ENCODE measurements at regions not wholly inside any gene's neighbourhood (a gene's known extent, or its start where the extent isn't known, plus 50 kb on each side); places are given as distances from the start of the nearest gene placed in this dataset.

DNA sequence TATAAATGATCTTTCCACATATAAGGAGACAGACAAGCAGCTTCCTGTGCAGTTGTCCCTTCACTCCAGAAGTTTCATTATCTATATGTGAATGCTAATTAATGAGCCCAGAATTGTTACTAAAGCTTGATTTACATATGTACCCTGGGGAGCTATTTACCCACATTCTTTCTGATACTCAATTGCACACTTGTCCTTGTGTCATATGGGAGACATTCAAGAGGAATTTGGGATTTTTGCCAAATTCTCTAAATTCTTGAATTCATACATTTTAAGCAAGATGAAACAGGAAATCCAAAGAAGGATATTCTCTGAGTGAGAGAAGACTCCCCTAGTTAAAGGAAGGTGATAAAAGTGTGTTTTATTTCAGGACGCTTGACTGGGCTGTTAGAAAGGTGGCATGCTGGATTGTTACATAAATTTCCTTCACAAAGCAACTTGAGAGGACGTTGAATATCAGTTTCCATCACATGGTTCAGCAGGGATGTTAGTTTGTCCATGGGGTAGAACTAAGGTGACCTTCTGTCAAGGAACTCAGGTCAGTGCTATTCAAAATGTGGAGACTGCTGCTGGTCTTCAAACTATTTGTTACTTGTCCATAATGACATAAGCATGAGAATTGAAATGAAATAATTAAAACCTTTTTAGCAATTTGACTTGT, 368.2 kb downstream of the IRS1 start:
- H3K9ac ChIP-seq (ENCODE audit: low read depth, low read length), result no peak overlapping the region
- H3K9me3 ChIP-seq (ENCODE audit: control insufficient read depth, insufficient read depth, low read length), result no peaks in the 10 kb centered on the region
- H3K36me3 ChIP-seq (ENCODE audit: insufficient read depth, low read length), result no peaks in the 10 kb centered on the region
- peaks cover 6% of the 10 kb centered on the region for H3K4me1 ChIP-seq (ENCODE audit: insufficient read depth, low read length)

DNA sequence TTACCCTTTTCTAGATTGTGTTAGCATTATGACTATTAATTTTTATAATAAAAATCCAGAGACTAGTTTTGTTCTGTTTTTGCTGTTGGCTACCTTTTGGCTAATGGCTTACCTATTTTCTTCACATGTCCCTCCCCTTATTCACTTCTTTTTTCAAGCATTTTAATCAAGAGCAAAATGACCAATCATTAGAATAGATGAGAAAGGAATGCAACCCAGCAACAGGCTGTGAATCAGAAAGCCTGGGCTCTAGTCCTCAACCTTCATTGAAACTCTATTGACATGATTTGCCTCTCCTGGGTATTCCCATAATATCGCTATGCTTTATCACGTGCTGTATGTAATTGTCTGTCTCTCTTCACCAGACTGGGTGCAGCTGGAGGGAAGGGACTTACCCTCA, 370.1 kb downstream of the IRS1 start:
- H3K9ac ChIP-seq (ENCODE audit: low read depth, low read length), result no peak overlapping the region
- peaks cover 6% of the 10 kb centered on the region for H3K4me1 ChIP-seq (ENCODE audit: insufficient read depth, low read length)
- H3K36me3 ChIP-seq (ENCODE audit: insufficient read depth, low read length), result no peaks in the 10 kb centered on the region
- H3K9me3 ChIP-seq (ENCODE audit: control insufficient read depth, insufficient read depth, low read length), result no peaks in the 10 kb centered on the region

DNA sequence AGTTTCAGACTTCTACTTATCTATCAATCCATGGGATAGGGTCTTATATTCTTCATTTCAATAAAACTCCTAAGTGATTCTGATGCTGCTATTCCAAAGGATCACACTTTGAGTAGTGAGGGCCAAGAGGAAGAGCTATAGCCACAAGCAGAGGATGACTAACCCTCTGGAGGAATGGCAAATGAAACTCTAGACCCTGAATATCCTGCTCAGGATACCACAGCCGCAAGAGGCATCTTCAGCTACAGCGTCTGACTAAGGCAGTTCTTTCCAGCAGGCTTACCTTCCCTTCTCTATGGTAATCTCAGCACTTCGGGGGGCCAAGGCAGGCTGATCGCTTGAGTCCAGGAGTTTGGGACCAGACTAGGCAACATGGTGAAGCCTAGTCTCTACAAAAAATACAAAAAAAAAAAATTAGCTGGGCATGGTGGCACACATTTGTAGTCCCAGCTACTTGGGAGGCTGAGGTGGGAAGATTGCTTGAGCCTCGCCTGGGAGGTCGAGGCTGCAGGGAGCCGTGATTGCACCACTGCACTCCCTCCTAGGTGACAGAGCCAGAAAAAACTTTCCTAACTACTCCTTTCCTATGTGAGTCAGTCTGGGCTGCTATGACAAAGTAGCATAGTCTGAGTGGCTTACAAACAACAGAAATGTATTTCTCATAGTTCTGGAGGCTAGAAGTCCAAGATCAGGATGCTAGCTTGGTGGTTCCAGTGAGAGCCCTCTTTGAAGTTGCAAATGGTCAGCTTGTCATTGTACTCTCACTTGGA, 371.9 kb downstream of the IRS1 start:
- peaks cover 6% of the 10 kb centered on the region for H3K4me1 ChIP-seq (ENCODE audit: insufficient read depth, low read length)
- no peaks in the 10 kb centered on the region for H3K9me3 ChIP-seq (ENCODE audit: control insufficient read depth, insufficient read depth, low read length)
- H3K9ac ChIP-seq (ENCODE audit: low read depth, low read length), result no peak overlapping the region
- H3K36me3 ChIP-seq (ENCODE audit: insufficient read depth, low read length), result no peaks in the 10 kb centered on the region

DNA sequence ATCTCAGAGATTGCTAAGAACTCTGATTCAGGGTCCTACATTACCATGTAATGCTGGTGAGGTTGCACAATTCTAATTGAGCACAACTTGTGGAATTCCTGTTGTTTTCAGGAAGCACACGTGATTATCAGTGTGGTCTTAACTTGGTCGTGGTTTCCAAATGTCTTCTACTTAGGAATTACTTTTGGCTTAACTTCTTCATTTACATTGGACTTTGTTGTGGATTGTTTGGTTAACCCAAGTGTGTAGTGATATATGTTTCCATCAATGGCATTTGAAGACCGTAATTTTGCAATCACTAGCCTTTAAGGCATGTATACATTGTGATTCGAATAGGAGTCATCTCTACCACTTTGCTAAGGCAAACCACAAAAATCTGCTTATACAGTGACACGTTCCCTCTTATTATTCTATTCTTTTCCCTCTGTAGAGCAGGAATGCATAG, 373.3 kb downstream of the IRS1 start:
- no peak overlapping the region for H3K9ac ChIP-seq (ENCODE audit: low read depth, low read length)
- H3K36me3 ChIP-seq (ENCODE audit: insufficient read depth, low read length), result no peaks in the 10 kb centered on the region
- H3K9me3 ChIP-seq (ENCODE audit: control insufficient read depth, insufficient read depth, low read length), result no peaks in the 10 kb centered on the region
- peaks cover 2% of the 10 kb centered on the region; the same call in 1 of the 2 replicates for H3K4me1 ChIP-seq (ENCODE audit: insufficient read depth, low read length)

DNA sequence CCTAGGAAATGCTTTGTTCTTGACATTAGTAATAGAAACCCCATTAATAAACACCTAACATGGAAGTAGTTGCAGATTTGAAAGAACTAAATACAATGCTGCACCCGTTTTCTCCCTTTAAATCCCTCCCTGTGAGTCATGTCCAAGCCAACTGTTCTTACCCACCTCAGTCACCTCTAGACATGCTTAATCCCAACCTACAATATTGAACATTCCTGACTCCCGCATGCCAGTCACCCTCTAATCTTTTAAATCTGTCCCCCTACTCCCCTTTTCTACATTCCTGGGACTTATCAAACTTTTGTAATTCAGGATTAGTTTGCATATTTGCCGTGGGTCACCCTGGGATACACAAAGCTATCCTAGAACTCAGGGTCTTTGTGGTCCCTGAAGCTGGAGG, 374.6 kb downstream of the IRS1 start:
- Histone ChIP-seq H3K36me3 (ENCODE audit: insufficient read depth, low read length) (no peaks in the 10 kb centered on the region), H3K9ac (ENCODE audit: low read depth, low read length) (no peak overlapping the region), H3K4me1 (ENCODE audit: insufficient read depth, low read length) (no peaks in the 10 kb centered on the region; the same call in 1 of the 2 replicates)

DNA sequence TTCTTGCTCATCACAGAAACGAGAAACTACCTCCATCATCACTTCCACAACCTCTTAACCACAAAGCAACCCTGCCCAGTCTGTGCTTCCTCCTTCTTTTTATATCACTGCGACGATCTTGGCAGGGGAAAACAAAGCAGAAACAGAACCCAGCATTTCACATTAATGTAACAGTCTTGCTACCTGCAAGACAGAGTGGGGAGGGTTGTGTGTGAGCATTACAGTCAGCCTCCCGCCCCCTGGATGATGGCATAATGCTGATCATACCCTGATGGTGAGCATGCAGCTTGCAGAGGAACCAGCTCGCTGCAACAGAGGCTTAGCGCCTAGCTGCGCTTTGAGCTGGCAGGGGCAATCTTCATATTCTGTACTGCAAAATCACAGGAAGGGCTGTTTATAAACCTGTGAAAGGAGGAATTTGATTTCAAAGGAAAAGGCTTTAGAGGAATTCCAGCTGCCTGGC, 376.1 kb downstream of the IRS1 start:
- Histone ChIP-seq H3K9ac (ENCODE audit: low read depth, low read length) (no peak overlapping the region), H3K36me3 (ENCODE audit: insufficient read depth, low read length) (no peaks in the 10 kb centered on the region), H3K4me1 (ENCODE audit: insufficient read depth, low read length) (no peaks in the 10 kb centered on the region; the same call in 1 of the 2 replicates), H3K9me3 (ENCODE audit: control insufficient read depth, insufficient read depth, low read length) (no peaks in the 10 kb centered on the region; the same call in 1 of the 2 replicates)

More for the DNA sequence above, 374.6 kb downstream of the IRS1 start:
- no peaks in the 10 kb centered on the region; the same call in 1 of the 2 replicates for H3K9me3 ChIP-seq (ENCODE audit: control insufficient read depth, insufficient read depth, low read length)

DNA sequence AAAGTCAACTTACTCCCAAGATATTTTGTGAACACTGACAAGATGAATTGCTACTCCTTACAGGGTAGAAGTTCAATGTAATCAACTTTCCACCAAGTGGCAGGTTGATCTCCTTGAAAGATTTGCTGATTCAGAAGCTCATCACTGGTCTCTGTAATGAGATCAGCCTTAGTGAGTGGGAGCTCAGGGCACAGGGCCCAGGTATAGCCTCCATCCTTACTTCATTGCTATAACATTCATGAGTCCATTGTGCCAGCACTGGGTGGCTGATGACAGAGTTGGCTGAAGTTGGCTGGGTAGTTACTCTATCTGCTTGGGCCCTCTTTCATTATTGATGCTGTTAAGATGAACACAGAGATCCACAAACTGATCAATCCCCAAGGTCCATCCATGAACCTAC, 379.0 kb downstream of the IRS1 start:
- no peaks in the 10 kb centered on the region for H3K36me3 ChIP-seq (ENCODE audit: insufficient read depth, low read length)
- H3K4me1 ChIP-seq (ENCODE audit: insufficient read depth, low read length), result no peaks in the 10 kb centered on the region
- no peak overlapping the region for H3K9ac ChIP-seq (ENCODE audit: low read depth, low read length)
- H3K9me3 ChIP-seq (ENCODE audit: control insufficient read depth, insufficient read depth, low read length), result no peaks in the 10 kb centered on the region; the same call in 1 of the 2 replicates

DNA sequence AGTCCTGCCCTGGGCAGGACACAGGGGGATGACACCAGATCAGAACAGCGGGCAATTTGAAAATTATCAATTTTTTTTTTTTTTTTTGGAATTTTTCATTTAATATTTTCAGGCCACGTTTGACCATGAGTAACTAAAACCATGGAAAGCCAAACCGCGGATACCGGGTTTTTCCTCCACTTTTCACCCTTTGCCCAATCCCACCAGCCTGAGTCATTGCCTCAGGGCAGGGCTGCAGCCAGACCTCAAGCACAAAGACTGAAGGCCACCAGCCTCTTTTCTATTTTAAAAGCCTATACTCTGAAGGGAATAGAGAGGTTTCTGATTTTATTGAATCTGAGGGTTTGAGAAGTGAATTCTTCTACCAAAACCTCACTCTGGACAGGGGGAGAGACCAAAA, 381.1 kb downstream of the IRS1 start:
- Histone ChIP-seq H3K36me3 (ENCODE audit: insufficient read depth, low read length) (no peaks in the 10 kb centered on the region), H3K9me3 (ENCODE audit: control insufficient read depth, insufficient read depth, low read length) (no peaks in the 10 kb centered on the region; the same call in 1 of the 2 replicates), H3K9ac (ENCODE audit: low read depth, low read length) (no peak overlapping the region), H3K4me1 (ENCODE audit: insufficient read depth, low read length) (no peaks in the 10 kb centered on the region)

DNA sequence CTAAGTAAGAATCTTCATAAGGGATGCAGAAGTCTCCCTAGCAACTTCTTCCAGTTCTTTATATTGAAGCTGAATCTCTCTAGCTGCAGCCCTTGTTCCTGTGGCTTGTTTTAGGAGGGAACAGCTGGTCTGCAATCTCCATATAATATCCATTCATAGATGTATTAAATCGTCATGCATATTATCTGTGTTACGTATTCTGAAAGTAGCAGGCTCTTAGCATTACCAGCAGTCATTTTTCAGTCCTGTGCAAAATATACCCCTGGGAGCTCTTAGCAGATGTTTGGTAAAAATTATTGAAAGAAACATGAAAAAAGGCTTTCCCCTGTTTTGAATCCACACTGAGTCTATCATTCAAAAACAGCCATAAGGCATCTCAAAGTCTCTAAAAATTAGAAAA, 385.3 kb downstream of the IRS1 start:
- no peak overlapping the region for H3K9ac ChIP-seq (ENCODE audit: low read depth, low read length)
- H3K36me3 ChIP-seq (ENCODE audit: insufficient read depth, low read length), result no peaks in the 10 kb centered on the region
- H3K4me1 ChIP-seq (ENCODE audit: insufficient read depth, low read length), result no peaks in the 10 kb centered on the region
- no peaks in the 10 kb centered on the region for H3K9me3 ChIP-seq (ENCODE audit: control insufficient read depth, insufficient read depth, low read length)

DNA sequence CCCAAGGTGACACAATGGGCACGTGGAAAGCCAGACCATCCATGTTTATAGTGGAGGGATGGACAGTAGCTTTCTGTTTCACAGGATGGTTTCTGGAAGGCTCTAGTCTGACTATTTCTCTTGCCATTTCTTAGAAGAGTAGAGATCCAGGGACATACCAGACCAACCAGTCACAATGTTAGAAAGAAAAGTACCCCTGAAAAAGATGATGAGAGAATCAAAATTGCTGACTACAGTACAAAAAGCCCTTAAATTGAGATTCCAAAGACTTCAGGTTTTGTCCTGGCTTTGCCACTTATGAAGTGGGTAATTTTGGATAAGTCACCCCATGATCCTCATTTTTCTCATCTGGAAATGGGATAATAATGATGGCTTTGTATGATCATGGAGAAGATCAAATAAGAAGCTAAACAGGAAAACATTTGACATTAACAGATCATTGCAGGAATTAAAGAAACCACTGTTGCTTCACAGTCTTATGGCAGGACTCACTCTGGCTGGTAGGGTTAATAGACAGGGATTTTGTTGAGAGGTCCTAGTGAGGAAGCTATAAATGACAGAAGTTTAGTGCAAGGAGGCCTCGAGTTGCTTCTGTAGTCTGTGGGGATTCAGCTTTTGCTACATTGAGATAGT, 386.0 kb downstream of the IRS1 start:
- H3K4me1 ChIP-seq (ENCODE audit: insufficient read depth, low read length), result no peaks in the 10 kb centered on the region

DNA sequence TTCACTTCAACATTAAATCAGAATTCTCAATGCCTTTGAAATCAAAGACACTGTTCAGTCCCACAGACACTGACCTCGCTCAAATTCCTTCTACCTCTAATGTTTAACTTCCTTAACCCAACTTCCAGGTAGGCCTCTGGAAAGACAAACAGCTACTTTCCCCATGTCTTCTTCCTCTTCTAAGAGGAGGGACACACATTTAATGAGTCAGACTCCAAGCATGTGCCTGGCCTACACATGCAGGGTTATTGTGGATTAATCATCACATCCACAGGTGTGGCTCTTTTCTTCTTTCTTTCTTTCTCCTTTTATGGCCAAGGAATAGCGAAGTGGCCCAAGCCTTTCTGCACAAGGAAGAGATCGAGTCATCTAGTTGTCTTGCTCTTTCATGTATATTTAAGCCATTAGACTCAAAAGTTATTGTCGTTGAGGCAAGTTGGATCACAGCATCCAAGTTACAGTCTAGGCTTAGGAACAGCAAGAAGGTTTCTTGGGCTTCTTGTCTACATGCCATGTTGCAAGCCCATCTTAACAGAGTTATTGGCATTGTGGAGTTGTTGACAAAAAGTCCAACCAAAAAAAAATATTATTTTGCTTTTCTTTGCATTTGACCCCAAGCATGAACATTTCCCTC, 387.8 kb downstream of the IRS1 start:
- H3K4me1 ChIP-seq (ENCODE audit: insufficient read depth, low read length), result no peaks in the 10 kb centered on the region
- no peak overlapping the region for H3K9ac ChIP-seq (ENCODE audit: low read depth, low read length)
- no peaks in the 10 kb centered on the region for H3K36me3 ChIP-seq (ENCODE audit: insufficient read depth, low read length)
- H3K9me3 ChIP-seq (ENCODE audit: control insufficient read depth, insufficient read depth, low read length), result no peaks in the 10 kb centered on the region

More for the DNA sequence above, 386.0 kb downstream of the IRS1 start:
- no peaks in the 10 kb centered on the region for H3K9me3 ChIP-seq (ENCODE audit: control insufficient read depth, insufficient read depth, low read length)
- H3K36me3 ChIP-seq (ENCODE audit: insufficient read depth, low read length), result no peaks in the 10 kb centered on the region
- H3K9ac ChIP-seq (ENCODE audit: low read depth, low read length), result no peak overlapping the region

DNA sequence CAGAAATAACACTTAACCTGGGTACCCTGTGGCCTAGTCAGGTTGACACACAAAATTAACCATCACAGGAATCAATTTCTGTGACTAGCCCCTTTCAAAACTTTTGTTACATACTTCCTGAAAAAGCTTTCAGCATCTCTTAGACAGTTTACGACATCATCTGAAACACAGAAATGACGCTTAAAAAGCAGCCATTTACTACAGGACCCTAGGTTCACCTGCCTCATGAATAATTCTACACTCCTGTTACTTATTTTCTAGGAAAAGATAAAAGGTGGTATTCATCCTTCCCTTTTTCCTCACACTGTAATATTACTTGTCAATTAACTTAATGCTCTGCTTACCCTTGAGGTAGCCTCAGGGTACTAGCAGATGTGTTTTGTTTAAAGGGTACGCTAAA, 388.4 kb downstream of the IRS1 start:
- no peaks in the 10 kb centered on the region for H3K4me1 ChIP-seq (ENCODE audit: insufficient read depth, low read length)
- no peaks in the 10 kb centered on the region for H3K36me3 ChIP-seq (ENCODE audit: insufficient read depth, low read length)
- H3K9ac ChIP-seq (ENCODE audit: low read depth, low read length), result no peak overlapping the region
- no peaks in the 10 kb centered on the region for H3K9me3 ChIP-seq (ENCODE audit: control insufficient read depth, insufficient read depth, low read length)

DNA sequence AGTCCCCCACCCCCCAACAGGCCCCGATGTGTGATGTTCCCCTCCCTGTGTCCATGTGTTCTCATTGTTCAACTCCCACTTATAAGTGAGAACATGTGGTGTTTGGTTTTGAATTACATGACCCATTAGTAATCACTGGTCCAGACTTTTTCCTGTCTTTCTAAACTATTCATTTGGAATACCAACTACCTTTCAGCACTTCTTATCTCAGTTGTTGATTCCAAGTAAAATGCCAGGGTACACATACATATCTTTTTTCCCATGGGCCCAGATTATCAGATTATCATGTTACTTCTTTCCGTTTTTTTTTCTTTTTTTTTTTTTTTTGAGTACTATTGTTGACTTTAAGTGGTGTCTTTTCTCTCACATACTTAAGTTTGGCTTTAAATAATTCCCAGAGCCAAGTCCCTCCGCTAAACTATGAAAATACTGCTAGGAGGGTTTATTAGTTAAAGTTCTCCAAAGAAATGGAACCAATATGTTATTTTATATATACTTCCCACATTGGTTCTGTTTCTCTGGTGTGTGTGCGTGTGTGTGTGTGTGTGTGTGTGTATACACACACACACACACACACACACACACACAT, 389.3 kb downstream of the IRS1 start:
- H3K36me3 ChIP-seq (ENCODE audit: insufficient read depth, low read length), result no peaks in the 10 kb centered on the region
- H3K9me3 ChIP-seq (ENCODE audit: control insufficient read depth, insufficient read depth, low read length), result no peaks in the 10 kb centered on the region
- H3K4me1 ChIP-seq (ENCODE audit: insufficient read depth, low read length), result no peaks in the 10 kb centered on the region
- no peak overlapping the region for H3K9ac ChIP-seq (ENCODE audit: low read depth, low read length)

DNA sequence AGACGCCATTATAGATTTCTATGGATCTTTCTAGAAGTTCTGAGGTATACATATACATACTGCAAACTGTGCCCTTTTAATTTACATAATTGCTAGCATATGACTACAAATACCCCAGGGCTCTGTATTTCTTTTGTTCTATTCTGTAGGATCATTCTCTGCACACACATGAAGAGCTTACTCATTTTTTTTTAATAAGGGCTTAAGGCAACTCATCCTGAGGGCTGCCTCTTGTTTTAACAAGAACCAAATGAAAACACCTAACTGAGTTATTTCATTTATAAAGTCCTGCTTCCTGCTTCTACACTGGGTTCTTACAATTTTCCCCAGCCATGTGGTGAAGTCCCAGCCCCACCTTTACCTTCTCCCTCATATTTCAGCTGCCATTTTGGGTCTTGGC, 390.5 kb downstream of the IRS1 start:
- Histone ChIP-seq H3K36me3 (ENCODE audit: insufficient read depth, low read length) (no peaks in the 10 kb centered on the region), H3K4me1 (ENCODE audit: insufficient read depth, low read length) (no peaks in the 10 kb centered on the region), H3K9ac (ENCODE audit: low read depth, low read length) (no peak overlapping the region), H3K9me3 (ENCODE audit: control insufficient read depth, insufficient read depth, low read length) (no peaks in the 10 kb centered on the region)

Measured in ES-I3 (cell line).